ENCODE measurements at regions not wholly inside any gene's neighbourhood (a gene's known extent, or its start where the extent isn't known, plus 50 kb on each side); places are given as distances from the start of the nearest gene placed in this dataset.
"Not testable (repeated sequence)": the region's sequence is repeated elsewhere in the genome, so short reads cannot be mapped to it uniquely, and the experiment has no call there.

GRCh38 chr4:102397056-102397455 lies 51.8 kb upstream of the SLC39A8 start:
- not testable (repeated sequence) for DNase-seq

GRCh38 chr4:102399021-102399420 lies 53.7 kb upstream of the SLC39A8 start:
- no peak for DNase-seq

DNA sequence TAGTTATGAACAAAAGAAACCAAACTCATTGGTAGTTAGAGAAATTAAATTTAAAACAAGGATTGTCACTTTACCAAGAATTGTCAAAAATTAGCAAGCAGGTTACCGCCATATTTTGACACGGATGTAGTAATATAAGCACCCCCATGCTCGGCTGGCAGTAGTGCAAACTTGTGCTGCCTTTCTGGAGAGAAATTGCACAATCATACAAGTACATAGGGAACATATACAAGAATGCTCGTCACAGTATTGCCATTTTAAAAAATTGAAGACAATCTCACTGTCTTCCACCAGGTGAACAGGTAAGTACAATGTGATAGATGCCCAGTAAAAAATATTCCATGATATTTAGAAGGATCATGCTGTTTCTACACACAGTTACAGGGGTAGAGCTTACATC lies 55.6 kb upstream of the SLC39A8 start:
- no peak for DNase-seq

- DNase-seq = no peak
Measured at GRCh38 chr4:102402223-102402622, 56.9 kb upstream of the SLC39A8 start.

DNA sequence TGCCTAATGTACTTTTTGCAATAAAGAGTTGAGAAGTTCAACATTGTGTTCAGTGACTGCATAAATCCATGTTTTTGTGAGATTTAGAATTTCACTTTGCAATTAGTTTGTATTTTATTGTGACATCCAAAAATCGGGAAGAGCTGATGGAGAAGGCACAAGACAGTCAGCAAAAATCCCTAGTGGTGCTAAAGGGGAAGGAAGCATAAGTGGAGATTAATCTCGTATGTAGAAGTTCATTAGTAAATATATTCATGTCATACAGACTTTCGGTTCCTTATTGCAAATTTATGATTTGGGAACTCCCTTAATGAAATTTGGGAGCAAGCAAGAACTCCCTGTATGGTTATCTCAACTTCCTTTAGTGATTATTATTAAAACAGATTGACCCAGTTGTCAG lies 57.8 kb upstream of the SLC39A8 start:
- DNase-seq = no peak

DNA sequence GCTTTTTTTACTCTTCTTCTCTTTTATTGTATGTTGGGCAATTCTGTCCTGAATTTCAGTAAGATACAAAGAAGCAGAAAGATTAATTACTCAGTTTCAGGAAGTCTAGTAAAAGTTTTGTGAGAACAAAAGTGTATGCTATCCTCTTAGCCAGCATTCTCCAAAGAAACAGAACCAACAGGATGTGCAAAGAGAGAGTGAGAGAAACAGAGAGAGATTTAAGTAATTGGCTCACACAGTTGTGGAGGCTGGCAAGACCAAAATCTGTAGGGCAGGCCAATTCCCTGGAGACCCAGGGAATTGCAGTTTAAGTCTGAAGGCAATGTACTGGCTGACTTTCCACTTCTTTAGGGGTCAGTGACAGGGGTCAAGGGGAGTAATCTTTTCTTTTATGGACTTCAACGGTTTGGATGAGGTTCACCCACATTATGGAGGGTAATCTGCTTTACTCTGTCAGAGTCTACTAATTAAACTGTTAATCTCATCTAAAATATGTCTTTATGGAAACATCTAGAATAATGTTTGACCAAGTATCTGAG lies 59.2 kb upstream of the SLC39A8 start:
- no peak for DNase-seq

DNA sequence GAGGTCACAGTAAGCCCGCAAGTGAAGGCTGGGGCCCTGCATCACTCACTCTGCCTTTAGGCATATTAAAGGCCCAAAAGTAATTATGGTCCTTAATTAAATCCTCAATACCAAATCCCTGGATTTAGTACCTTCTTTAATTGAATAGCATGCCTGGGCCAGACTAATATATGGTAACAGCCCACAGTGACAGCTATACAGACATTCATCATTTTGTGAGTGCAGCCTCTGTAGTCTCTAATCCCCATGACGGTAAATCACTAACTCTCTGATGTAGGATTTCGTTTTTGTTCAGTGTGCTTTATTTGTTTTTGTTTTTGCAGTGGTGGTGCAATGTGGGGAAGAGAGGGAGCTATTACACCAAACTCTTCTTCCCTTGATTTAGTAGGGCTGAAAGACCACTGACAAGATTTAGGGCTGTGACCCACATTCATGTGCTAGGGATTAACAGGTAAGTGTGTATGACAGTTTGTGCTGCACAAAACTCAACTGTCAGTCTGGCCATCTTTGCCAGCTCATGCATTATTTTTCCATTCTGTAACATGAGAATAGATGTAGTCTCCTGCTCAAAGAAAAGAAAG lies 60.6 kb upstream of the SLC39A8 start:
- DNase-seq = no peak

DNA sequence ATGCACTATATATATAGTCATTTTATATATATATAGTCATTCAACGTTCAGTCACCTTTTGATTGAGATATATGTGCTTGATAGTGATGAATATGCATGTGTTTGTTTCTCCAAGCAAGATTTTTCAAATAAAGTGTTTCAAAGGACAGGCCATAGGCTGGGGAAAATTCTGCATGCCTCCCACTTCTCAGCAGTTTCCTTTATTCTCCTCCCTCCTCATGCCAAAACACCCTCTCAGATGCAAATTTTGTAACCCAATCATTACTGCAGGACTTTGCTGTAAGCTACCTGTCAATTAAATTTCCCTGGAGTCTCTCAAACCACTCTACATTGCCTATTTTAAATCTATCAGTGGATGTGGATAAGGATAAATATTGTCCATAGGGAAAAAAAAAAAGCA lies 65.6 kb upstream of the SLC39A8 start:
- not testable (repeated sequence) for DNase-seq

- DNase-seq = no peak
Measured at GRCh38 chr4:102411408-102411807, 66.1 kb upstream of the SLC39A8 start.

- no peak for DNase-seq
Measured at GRCh38 chr4:102416765-102417164, 71.5 kb upstream of the SLC39A8 start.

DNA sequence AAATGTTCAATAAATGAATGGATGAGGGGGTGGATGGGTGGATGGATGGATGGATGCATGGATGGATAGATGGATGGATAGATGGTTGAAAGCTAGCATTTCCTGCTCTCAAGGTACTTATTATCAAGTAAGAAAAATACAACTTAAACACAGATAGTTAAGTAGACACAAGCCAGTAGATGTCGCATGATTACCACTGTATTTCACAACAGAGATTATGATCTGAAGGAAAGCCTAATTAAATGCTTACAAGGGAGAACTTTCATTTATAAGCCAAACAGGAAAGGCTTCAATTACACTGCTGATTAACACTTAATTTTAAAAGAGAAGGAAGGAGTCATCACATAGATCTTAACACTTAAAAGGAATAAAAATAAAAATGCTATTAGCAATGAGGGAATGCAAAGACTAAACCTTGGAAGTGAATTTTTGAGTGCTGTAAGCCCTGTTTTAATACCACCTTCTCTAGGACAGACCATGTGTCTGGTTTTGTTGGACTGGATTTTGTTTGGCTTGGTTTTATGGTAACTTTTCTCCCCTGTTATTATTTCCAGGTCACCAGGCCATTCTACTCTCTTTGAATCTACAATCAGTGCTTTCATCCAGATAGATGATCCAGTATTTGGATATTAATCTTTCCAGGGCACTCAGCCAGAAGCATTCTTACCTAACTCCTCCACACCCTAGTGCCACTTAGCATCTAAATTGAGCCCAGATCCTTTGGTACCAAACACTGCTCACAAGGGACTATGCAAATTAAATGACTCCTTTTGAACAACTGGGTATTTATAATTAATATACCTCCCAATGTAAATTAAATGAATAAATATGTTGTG lies 75.5 kb upstream of the SLC39A8 start:
- no peak for DNase-seq

GRCh38 chr4:102422843-102423242 lies 77.6 kb upstream of the SLC39A8 start:
- no peak for DNase-seq

DNA sequence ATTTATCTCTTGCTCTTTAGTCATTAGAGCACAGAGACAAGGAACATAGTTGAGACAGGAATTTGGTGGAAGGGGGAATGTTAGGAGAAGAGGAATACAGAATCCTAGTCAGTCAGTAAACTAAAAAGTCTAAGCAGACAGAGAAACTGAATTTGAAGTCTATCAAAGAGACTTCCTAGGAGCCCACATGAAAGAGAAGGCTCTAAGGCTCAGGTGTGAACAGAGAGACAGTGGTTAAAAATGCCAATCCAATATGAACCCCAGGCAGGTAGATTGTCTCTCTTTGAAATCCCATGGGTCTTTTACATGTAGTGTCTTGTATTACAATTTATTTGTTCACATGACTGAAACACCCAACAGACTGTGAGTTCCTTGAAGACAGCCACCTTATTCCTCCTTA lies 77.8 kb upstream of the NFKB1 start:
- no peak for DNase-seq

GRCh38 chr4:102427371-102427998 lies 73.7 kb upstream of the NFKB1 start:
- no peak for DNase-seq

DNA sequence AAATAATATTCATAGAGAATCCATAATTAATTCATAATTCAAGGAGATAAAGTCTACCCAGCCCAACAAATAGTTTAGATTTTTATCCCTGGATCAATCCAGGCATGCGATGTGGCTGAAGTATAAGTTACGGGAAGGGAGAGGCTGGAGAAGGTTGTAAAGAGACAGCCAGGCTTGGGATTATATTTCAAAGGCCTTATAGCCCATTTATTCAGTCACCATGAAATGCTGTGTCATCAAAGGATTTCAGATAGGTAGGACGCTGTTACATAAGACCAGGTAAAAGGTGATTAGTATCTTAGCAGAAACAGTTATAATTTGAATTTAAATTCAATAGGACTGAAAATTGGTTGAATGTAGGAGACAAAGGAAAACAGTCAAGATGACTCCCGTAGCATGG lies 73.0 kb upstream of the NFKB1 start:
- DNase-seq = no peak

GRCh38 chr4:102429553-102429952 lies 71.6 kb upstream of the NFKB1 start:
- DNase-seq = no peak

- DNase-seq = no peak
Measured at GRCh38 chr4:102430461-102430910, 70.7 kb upstream of the NFKB1 start.

DNA sequence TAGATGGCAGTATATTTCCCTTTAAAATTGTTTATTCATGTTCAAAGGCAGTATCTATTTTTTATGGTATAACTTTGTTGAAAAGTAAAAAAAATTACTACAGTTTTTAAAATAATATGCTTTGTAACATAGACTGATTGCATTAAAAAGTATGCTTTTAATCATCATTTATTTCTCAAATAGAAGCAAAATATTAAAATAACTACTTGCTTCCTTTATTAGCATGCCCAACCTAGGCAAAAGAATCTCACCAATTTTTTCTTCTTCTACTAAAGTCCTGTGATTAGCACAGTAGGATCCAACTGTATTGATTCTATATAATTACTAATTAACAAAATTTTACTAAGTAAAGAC lies 69.6 kb upstream of the NFKB1 start:
- DNase-seq = no peak

DNA sequence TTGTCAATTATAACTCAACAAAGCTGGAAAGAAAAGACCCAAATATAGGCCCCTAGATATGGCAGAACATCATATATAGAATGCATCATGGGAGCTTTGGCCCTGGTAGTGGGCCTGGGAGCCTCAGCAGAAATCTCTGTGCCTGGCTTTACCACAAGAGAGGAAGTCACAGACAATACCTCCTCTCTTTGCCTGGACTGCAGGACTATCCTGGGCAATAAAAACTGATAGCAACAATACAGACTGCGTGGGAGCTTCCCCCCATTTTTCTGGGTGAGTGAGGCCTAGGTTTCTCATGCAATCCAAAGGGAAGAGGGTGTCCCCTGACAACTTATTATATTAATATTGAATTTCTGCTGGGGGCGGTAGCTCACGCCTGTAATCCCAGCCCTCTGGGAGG lies 64.0 kb upstream of the NFKB1 start:
- DNase-seq = no peak

GRCh38 chr4:102438396-102439235 lies 62.5 kb upstream of the NFKB1 start:
- DNase-seq = no peak

DNA sequence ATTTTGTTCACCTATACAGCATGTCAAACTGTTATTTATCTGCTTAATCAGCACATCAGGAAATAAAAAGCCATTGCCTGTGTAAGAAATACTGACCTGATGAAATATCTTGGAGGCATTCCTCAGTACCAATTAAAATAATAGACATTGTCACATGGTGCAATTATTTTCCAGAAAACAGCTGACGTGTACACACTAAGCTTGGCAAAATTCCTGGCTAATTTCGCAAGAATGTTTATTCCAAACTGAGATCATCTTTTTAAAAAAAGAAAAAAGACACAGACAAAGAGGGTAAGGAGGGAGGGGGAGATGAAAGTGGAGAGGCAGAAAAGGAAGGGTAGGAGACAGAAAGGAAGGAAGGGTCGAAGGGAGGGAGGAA lies 61.9 kb upstream of the NFKB1 start:
- DNase-seq = no peak

DNA sequence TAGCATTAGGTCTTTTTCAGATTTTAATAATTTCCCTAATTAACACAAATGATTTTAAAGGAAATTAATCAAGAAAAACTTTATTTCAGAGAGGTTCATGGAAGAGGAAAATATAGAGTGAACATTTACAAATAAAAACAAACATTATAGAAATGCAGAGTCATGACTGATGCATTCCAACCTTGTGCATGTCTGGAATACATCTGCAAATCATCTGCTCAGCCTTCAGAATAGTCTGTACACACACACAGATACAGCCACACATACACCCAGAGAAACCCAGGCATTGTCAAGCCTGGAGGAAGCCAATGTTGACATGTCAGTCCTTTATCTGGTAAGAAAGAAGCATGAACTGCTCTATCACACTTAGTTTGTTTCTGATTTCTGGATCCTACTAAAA lies 61.3 kb upstream of the NFKB1 start:
- DNase-seq = no peak

GRCh38 chr4:102440498-102440897 lies 60.7 kb upstream of the NFKB1 start:
- no peak for DNase-seq

Measured in activated CD4-positive, alpha-beta T cell treated with anti-CD3 and anti-CD28 coated beads for 4 hours (primary cell).